Ovary (tissue), 3 donors: ENCODE measurements at regions not wholly inside any gene's neighbourhood (a gene's known extent, or its start where the extent isn't known, plus 50 kb on each side); places are given as distances from the start of the nearest gene placed in this dataset.

Experiments used
- CTCF ChIP-seq, 3 donors: fragments of 450-650 bp in 2 of 3; fragments of 200-600 bp in 1 of 3; IDR thresholded peaks; one replicate each; pipeline versions ENCODE4 v1.5.1 to v1.8.0; 2016 to 2022; ENCODE audit warnings: antibody characterized with exemption in 3 of 3, mild to moderate bottlenecking in 1 of 3
- POLR2A ChIP-seq: fragments of 450-650 bp; IDR thresholded peaks from one replicate; pipeline ENCODE4 v1.6.1; 2017; ENCODE audit warnings: antibody characterized with exemption, mild to moderate bottlenecking, moderate library complexity
- donor health status: DM: no; HTN: no; CAD: no.

- TF ChIP-seq CTCF (IDR thresholded peaks at IDR 0.05) (no peak), POLR2A (no peak)
These were observed 491.9 kb upstream of the FSIP2 start for GRCh38 chr2:185246717-185247116.
